ENCODE measurements at regions not wholly inside any gene's neighbourhood (a gene's known extent, or its start where the extent isn't known, plus 50 kb on each side); places are given as distances from the start of the nearest gene placed in this dataset.

DNA sequence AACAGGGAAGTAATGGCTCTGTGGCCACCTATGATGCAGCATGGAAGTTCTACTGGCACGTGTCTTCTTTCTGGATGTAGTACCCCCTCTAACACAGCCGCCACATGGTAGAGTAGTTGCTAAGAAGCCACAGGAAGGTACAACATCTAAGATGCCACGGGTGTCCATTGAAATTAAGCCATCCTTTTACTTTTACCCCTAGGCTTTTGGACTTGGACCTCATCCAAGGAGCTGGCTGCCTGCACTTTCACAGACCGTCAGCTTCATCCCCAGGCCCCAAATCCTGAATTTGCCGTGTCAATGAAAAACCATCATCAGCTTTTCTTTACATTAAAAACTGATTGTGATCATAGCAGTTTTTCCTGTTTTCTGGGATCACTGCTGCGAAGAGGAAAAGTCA is 102.4 kb downstream of the RPL27A start:
- Histone ChIP-seq H3K36me3 (replicated peaks in 1 of 2; ENCODE audit: control extremely low read depth in 1 of 2, control insufficient read depth in 1 of 2, extremely low read depth in 1 of 2, insufficient read depth in 2 of 2, low read length in 1 of 2) (no peaks in the 10 kb centered on the region), H3K9ac (ENCODE audit: low read length) (no peak overlapping the region), H2AFZ (ENCODE audit: insufficient read depth, low read depth, low read length, poor library complexity, severe bottlenecking) (no peak overlapping the region), H3K79me2 (ENCODE audit: control insufficient read depth, insufficient read depth, low read length) (no peaks in the 10 kb centered on the region), H3K9me3 (ENCODE audit: control extremely low read depth in 1 of 3, control insufficient read depth in 2 of 3, insufficient read depth in 1 of 3, low read length in 2 of 3) (no peaks in the 10 kb centered on the region), H3K4me2 (replicated peaks; ENCODE audit: low read depth, low read length, poor library complexity, severe bottlenecking) (no peak overlapping the region), H4K20me1 (ENCODE audit: control insufficient read depth, insufficient read depth, low read length, poor library complexity, severe bottlenecking) (no peaks in the 10 kb centered on the region), H3K4me3 (ENCODE audit: control extremely low read depth in 1 of 5, extremely low read depth in 1 of 5, insufficient read depth in 1 of 5, low read depth in 2 of 5, low read length in 4 of 5) (no peak overlapping the region), H3K4me1 (ENCODE audit: control insufficient read depth in 2 of 2, insufficient read depth in 2 of 2, low read length in 2 of 2) (no peaks in the 10 kb centered on the region), H3K27me3 (replicated peaks in 1 of 4; ENCODE audit: control extremely low read depth in 1 of 4, control insufficient read depth in 3 of 4, insufficient read depth in 4 of 4, low read length in 3 of 4) (no peaks in the 10 kb centered on the region), H3K27ac (ENCODE audit: low read length in 2 of 2) (no peak overlapping the region)
- intact Hi-C loops (cut with micrococcal nuclease): no loop called here
- WGBS (ENCODE audit: insufficient coverage): 89% methylated on average over 4 of the region's 6 CpGs
- no peak for ATAC-seq (ENCODE audit: low read depth)
- H3K27ac Mint-ChIP-seq: no peak overlapping the region
- H3K4me1 Mint-ChIP-seq: no peaks in the 10 kb centered on the region
- peaks cover 27% of the 10 kb centered on the region for H3K27me3 Mint-ChIP-seq
- H3K4me3 Mint-ChIP-seq: no peak overlapping the region
- CTCF ChIA-PET: no interaction called here
- POLR2A ChIA-PET: no interaction called here
- TF ChIP-seq, protein P1, sequence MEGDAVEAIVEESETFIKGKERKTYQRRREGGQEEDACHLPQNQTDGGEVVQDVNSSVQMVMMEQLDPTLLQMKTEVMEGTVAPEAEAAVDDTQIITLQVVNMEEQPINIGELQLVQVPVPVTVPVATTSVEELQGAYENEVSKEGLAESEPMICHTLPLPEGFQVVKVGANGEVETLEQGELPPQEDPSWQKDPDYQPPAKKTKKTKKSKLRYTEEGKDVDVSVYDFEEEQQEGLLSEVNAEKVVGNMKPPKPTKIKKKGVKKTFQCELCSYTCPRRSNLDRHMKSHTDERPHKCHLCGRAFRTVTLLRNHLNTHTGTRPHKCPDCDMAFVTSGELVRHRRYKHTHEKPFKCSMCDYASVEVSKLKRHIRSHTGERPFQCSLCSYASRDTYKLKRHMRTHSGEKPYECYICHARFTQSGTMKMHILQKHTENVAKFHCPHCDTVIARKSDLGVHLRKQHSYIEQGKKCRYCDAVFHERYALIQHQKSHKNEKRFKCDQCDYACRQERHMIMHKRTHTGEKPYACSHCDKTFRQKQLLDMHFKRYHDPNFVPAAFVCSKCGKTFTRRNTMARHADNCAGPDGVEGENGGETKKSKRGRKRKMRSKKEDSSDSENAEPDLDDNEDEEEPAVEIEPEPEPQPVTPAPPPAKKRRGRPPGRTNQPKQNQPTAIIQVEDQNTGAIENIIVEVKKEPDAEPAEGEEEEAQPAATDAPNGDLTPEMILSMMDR (IDR thresholded peaks at IDR 0.05): no peak
- no peak for TF ChIP-seq EZH2 (IDR thresholded peaks at IDR 0.05; ENCODE audit: borderline replicate concordance, insufficient read depth, low read depth, low read length, poor library complexity, severe bottlenecking)
- H3K9me3 Mint-ChIP-seq (ENCODE audit: insufficient read depth): no peaks in the 10 kb centered on the region
- no peak for DNase-seq

GRCh38 chr11:8785457-8785856 is 102.9 kb downstream of the RPL27A start:
- Histone ChIP-seq H3K4me2 (replicated peaks; ENCODE audit: low read depth, low read length, poor library complexity, severe bottlenecking) (no peak overlapping the region), H3K27me3 (replicated peaks in 1 of 4; ENCODE audit: control extremely low read depth in 1 of 4, control insufficient read depth in 3 of 4, insufficient read depth in 4 of 4, low read length in 3 of 4) (no peaks in the 10 kb centered on the region), H3K4me1 (ENCODE audit: control insufficient read depth in 2 of 2, insufficient read depth in 2 of 2, low read length in 2 of 2) (no peaks in the 10 kb centered on the region), H3K36me3 (replicated peaks in 1 of 2; ENCODE audit: control extremely low read depth in 1 of 2, control insufficient read depth in 1 of 2, extremely low read depth in 1 of 2, insufficient read depth in 2 of 2, low read length in 1 of 2) (no peaks in the 10 kb centered on the region), H3K9ac (ENCODE audit: low read length) (no peak overlapping the region), H2AFZ (ENCODE audit: insufficient read depth, low read depth, low read length, poor library complexity, severe bottlenecking) (no peak overlapping the region), H3K27ac (ENCODE audit: low read length in 2 of 2) (no peak overlapping the region), H3K9me3 (ENCODE audit: control extremely low read depth in 1 of 3, control insufficient read depth in 2 of 3, insufficient read depth in 1 of 3, low read length in 2 of 3) (no peaks in the 10 kb centered on the region), H3K79me2 (ENCODE audit: control insufficient read depth, insufficient read depth, low read length) (no peaks in the 10 kb centered on the region), H3K4me3 (ENCODE audit: control extremely low read depth in 1 of 5, extremely low read depth in 1 of 5, insufficient read depth in 1 of 5, low read depth in 2 of 5, low read length in 4 of 5) (no peak overlapping the region), H4K20me1 (ENCODE audit: control insufficient read depth, insufficient read depth, low read length, poor library complexity, severe bottlenecking) (no peaks in the 10 kb centered on the region)
- ATAC-seq (ENCODE audit: low read depth) (no peak), DNase-seq (no peak)
- ChIA-PET POLR2A (no interaction called here), CTCF (no interaction called here)
- WGBS (ENCODE audit: insufficient coverage): no CpG with 5 or more reads among the region's 3 CpGs
- Mint-ChIP-seq H3K27ac (no peak overlapping the region), H3K4me3 (no peak overlapping the region), H3K9me3 (ENCODE audit: insufficient read depth) (no peaks in the 10 kb centered on the region), H3K4me1 (no peaks in the 10 kb centered on the region), H3K27me3 (peaks cover 22% of the 10 kb centered on the region)
- no peak for TF ChIP-seq EZH2 (IDR thresholded peaks at IDR 0.05; ENCODE audit: borderline replicate concordance, insufficient read depth, low read depth, low read length, poor library complexity, severe bottlenecking)
- TF ChIP-seq, protein P1 (IDR thresholded peaks at IDR 0.05): no peak
- intact Hi-C loops (cut with micrococcal nuclease): no loop called here

All from B cell (primary cell).